Prostate gland (tissue), 2 donors: ENCODE measurements at regions not wholly inside any gene's neighbourhood (a gene's known extent, or its start where the extent isn't known, plus 50 kb on each side); places are given as distances from the start of the nearest gene placed in this dataset.

Experiments
- POLR2A ChIP-seq: fragments of 450-650 bp; IDR thresholded peaks from one replicate; pipeline ENCODE4 v1.6.1; 2016; ENCODE audit warnings: antibody characterized with exemption, mild to moderate bottlenecking
- POLR2AphosphoS5 ChIP-seq: sonication (generic); formaldehyde crosslinking; IDR thresholded peaks from one replicate; pipeline ENCODE4 v1.6.1; 2017; ENCODE audit warnings: antibody characterized with exemption
- TF ChIP-seq, protein P1 (sequence below), 4 experiments: fragments of 200-600 bp in 2 of 4; fragments of 450-650 bp in 2 of 4; sonication (generic) in 2 of 4; IDR thresholded peaks; 1 replicate in 3 of 4; 2 replicates in 1 of 4; pipeline ENCODE4 v1.5.1; 2016 to 2019; ENCODE audit warnings: antibody characterized with exemption in 4 of 4, mild to moderate bottlenecking in 2 of 4, moderate library complexity in 2 of 4

DNA sequence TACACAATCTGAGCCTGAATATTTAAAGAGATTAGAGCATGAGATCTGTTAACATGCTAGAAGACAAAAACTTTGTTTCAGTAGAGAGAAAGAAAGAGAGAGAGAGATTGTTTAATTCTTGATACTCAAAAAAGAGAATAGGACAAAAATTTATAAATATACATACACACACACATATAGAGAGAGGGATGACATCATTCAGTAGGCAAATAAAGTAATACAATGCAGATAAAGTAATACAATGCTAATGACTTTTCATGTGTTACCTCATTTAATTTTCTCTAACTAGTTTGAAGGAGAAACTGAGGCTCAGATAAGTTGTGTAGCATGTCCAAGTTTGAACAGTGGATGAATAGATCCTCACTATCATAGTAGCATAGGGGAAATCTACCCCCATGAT is 286.4 kb downstream of the CMPK2 start:
- TF ChIP-seq POLR2A (no peak), POLR2AphosphoS5 (no peak)
- TF ChIP-seq, protein P1, sequence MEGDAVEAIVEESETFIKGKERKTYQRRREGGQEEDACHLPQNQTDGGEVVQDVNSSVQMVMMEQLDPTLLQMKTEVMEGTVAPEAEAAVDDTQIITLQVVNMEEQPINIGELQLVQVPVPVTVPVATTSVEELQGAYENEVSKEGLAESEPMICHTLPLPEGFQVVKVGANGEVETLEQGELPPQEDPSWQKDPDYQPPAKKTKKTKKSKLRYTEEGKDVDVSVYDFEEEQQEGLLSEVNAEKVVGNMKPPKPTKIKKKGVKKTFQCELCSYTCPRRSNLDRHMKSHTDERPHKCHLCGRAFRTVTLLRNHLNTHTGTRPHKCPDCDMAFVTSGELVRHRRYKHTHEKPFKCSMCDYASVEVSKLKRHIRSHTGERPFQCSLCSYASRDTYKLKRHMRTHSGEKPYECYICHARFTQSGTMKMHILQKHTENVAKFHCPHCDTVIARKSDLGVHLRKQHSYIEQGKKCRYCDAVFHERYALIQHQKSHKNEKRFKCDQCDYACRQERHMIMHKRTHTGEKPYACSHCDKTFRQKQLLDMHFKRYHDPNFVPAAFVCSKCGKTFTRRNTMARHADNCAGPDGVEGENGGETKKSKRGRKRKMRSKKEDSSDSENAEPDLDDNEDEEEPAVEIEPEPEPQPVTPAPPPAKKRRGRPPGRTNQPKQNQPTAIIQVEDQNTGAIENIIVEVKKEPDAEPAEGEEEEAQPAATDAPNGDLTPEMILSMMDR (IDR thresholded peaks at IDR 0.05): no peak
